ENCODE measurements at regions not wholly inside any gene's neighbourhood (a gene's known extent, or its start where the extent isn't known, plus 50 kb on each side); places are given as distances from the start of the nearest gene placed in this dataset.

DNA sequence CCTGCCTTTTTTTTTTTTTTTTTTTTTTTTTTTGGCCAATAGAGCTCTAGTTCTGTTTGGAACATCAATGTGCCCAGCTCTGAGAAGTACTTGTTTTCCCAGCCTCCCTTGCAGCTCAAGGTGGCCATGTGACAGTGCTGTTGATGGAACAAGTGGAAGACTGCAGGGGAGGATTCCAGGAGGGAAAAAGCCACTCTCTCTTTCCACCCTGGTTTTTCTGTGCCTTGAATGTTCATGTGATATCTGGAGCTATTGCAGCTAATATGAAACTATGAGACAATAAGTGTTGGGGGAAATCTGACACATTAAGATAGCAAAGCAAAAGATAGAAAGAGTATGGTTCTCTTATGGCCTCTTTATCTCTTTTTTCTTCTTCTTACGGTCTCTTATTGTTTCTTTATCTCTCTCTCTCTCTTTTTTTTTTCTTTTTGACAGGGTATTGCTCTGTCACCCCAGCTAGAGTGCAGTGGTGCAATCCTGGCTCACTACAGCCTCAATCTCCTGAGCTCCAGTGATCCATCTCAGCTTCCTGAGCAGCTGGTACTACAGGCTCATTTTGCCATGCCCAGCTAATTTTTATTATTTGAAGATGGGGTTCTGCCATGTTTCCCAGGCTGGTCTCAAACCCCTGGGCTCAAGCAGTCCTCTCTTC is 192.0 kb upstream of the LNX1 start:
- Histone ChIP-seq H3K4me1 (ENCODE audit: insufficient read depth, low read length) (no peaks in the 10 kb centered on the region), H3K27ac (ENCODE audit: low read length) (no peak overlapping the region), H3K27me3 (ENCODE audit: insufficient read depth, low read length, poor library complexity) (no peaks in the 10 kb centered on the region), H3K79me2 (ENCODE audit: insufficient read depth, low read length) (no peaks in the 10 kb centered on the region), H3K9me3 (ENCODE audit: insufficient read depth, low read length, severe bottlenecking) (no peaks in the 10 kb centered on the region), H3K36me3 (ENCODE audit: insufficient read depth, low read length) (no peaks in the 10 kb centered on the region), H3K4me2 (ENCODE audit: insufficient read depth, low read length) (no peak overlapping the region), H4K20me1 (ENCODE audit: insufficient read depth, low read length) (no peaks in the 10 kb centered on the region), H3K9ac (ENCODE audit: low read depth, low read length) (no peak overlapping the region), H3K4me3 (ENCODE audit: low read depth in 1 of 2, low read length in 2 of 2) (no peak overlapping the region), H2AFZ (ENCODE audit: low read depth, low read length) (no peak overlapping the region)
- no peak for DNase-seq
- TF ChIP-seq, protein P1, sequence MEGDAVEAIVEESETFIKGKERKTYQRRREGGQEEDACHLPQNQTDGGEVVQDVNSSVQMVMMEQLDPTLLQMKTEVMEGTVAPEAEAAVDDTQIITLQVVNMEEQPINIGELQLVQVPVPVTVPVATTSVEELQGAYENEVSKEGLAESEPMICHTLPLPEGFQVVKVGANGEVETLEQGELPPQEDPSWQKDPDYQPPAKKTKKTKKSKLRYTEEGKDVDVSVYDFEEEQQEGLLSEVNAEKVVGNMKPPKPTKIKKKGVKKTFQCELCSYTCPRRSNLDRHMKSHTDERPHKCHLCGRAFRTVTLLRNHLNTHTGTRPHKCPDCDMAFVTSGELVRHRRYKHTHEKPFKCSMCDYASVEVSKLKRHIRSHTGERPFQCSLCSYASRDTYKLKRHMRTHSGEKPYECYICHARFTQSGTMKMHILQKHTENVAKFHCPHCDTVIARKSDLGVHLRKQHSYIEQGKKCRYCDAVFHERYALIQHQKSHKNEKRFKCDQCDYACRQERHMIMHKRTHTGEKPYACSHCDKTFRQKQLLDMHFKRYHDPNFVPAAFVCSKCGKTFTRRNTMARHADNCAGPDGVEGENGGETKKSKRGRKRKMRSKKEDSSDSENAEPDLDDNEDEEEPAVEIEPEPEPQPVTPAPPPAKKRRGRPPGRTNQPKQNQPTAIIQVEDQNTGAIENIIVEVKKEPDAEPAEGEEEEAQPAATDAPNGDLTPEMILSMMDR (IDR thresholded peaks at IDR 0.05; ENCODE audit: borderline replicate concordance, extremely low read depth, low read length, poor library complexity, severe bottlenecking) = no peak
- TF ChIP-seq EZH2 (IDR thresholded peaks at IDR 0.05; ENCODE audit: borderline replicate concordance, low read depth, low read length, severe bottlenecking) = no peak
- ATAC-seq (ENCODE audit: insufficient read depth, low read depth) = no peak

DNA sequence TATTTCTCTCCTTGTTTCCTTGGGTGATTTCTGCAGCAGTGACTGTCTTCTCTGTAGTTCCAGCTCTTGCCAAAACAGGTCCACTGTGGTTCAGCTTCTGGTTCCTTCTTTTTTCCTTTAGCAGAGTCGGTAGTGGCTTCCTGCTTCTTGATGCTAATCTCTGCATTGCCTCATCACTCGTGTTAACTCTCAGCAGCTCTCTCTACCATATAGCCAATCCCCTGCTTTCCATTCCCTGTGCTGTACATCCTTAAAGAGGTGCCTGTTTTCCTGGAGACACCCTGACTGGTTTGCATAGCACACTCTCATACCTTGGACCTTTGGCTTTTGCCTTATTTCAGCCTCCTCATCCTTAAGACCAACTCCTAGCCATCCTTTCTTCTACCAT is 191.2 kb upstream of the LNX1 start:
- TF ChIP-seq, protein P1 (IDR thresholded peaks at IDR 0.05; ENCODE audit: borderline replicate concordance, extremely low read depth, low read length, poor library complexity, severe bottlenecking) = no peak
- no peak for TF ChIP-seq EZH2 (IDR thresholded peaks at IDR 0.05; ENCODE audit: borderline replicate concordance, low read depth, low read length, severe bottlenecking)
- H4K20me1 ChIP-seq (ENCODE audit: insufficient read depth, low read length) = no peaks in the 10 kb centered on the region
- DNase-seq (no peak), ATAC-seq (ENCODE audit: insufficient read depth, low read depth) (no peak)
- H3K27me3 ChIP-seq (ENCODE audit: insufficient read depth, low read length, poor library complexity) = no peaks in the 10 kb centered on the region
- no peak overlapping the region for H2AFZ ChIP-seq (ENCODE audit: low read depth, low read length)
- no peak overlapping the region for H3K9ac ChIP-seq (ENCODE audit: low read depth, low read length)
- H3K79me2 ChIP-seq (ENCODE audit: insufficient read depth, low read length) = no peaks in the 10 kb centered on the region
- no peaks in the 10 kb centered on the region for H3K36me3 ChIP-seq (ENCODE audit: insufficient read depth, low read length)
- H3K27ac ChIP-seq (ENCODE audit: low read length) = no peak overlapping the region
- no peaks in the 10 kb centered on the region for H3K4me1 ChIP-seq (ENCODE audit: insufficient read depth, low read length)
- H3K9me3 ChIP-seq (ENCODE audit: insufficient read depth, low read length, severe bottlenecking) = no peaks in the 10 kb centered on the region
- no peak overlapping the region for H3K4me2 ChIP-seq (ENCODE audit: insufficient read depth, low read length)
- H3K4me3 ChIP-seq (ENCODE audit: low read depth in 1 of 2, low read length in 2 of 2) = no peak overlapping the region

DNA sequence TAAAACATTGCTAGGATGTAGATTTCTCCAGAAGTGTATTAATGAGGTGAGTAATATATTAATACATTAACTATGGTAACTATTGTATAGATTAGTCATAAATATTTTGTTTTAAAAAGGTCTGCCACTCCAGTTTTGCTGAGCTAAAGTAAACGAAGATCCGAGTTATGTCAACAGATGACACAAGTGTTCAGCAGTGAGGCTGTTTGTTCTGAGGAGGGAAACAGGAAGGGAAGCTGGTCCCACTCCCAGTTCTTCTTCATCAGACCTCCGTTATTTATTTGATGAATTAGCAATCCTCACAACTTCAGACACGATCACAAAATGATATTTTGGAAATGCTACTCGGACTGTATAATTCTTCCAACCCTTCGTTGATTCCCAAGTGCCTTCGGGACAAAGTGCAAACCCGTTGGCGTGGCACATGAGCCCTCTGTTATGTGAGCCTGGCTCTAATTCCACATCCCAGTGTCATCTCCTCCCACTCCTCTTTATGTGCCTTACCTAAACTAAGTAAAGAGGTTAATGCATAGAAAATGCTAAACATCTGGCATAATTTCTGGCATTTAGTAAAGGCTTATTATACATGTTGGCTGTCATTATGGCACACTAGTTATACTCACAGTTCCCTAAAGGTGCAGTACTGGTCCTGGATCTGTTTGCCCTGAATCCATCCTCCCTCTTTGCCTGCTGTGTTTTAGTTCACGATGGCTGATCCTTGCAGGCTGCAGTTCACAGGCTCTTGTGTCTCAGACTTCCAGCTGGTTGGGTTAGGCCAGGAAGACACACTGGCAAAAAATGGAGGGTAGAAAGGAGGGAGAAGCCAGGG is 190.6 kb upstream of the LNX1 start:
- H3K9me3 ChIP-seq (ENCODE audit: insufficient read depth, low read length, severe bottlenecking) = no peaks in the 10 kb centered on the region
- H3K36me3 ChIP-seq (ENCODE audit: insufficient read depth, low read length) = no peaks in the 10 kb centered on the region
- no peaks in the 10 kb centered on the region for H4K20me1 ChIP-seq (ENCODE audit: insufficient read depth, low read length)
- H3K4me1 ChIP-seq (ENCODE audit: insufficient read depth, low read length) = no peaks in the 10 kb centered on the region
- no peaks in the 10 kb centered on the region for H3K79me2 ChIP-seq (ENCODE audit: insufficient read depth, low read length)
- no peak overlapping the region for H3K27ac ChIP-seq (ENCODE audit: low read length)
- DNase-seq (no peak), ATAC-seq (ENCODE audit: insufficient read depth, low read depth) (no peak)
- no peak overlapping the region for H2AFZ ChIP-seq (ENCODE audit: low read depth, low read length)
- no peak for TF ChIP-seq EZH2 (IDR thresholded peaks at IDR 0.05; ENCODE audit: borderline replicate concordance, low read depth, low read length, severe bottlenecking)
- TF ChIP-seq, protein P1 (IDR thresholded peaks at IDR 0.05; ENCODE audit: borderline replicate concordance, extremely low read depth, low read length, poor library complexity, severe bottlenecking) = no peak
- no peaks in the 10 kb centered on the region for H3K27me3 ChIP-seq (ENCODE audit: insufficient read depth, low read length, poor library complexity)
- H3K4me2 ChIP-seq (ENCODE audit: insufficient read depth, low read length) = no peak overlapping the region
- no peak overlapping the region for H3K4me3 ChIP-seq (ENCODE audit: low read depth in 1 of 2, low read length in 2 of 2)
- H3K9ac ChIP-seq (ENCODE audit: low read depth, low read length) = no peak overlapping the region
